Sigmoid colon (tissue), 4 donors: ENCODE measurements at regions not wholly inside any gene's neighbourhood (a gene's known extent, or its start where the extent isn't known, plus 50 kb on each side); places are given as distances from the start of the nearest gene placed in this dataset.

Experiments used
- CTCF ChIP-seq, 4 experiments: fragments of 450-650 bp in 3 of 4; fragments of 200-600 bp in 1 of 4; IDR thresholded peaks; one replicate each; pipeline ENCODE4 v1.5.1; 2016 to 2019; ENCODE audit warnings: antibody characterized with exemption in 4 of 4, mild to moderate bottlenecking in 3 of 4, moderate library complexity in 2 of 4
- EP300 ChIP-seq, 4 donors: sonication (generic); formaldehyde crosslinking; IDR thresholded peaks; one replicate each; pipeline ENCODE4 v1.6.1; 2017; ENCODE audit warnings: antibody characterized with exemption in 4 of 4

- TF ChIP-seq CTCF (IDR thresholded peaks at IDR 0.05) (no peak), EP300 (IDR thresholded peaks at IDR 0.05) (no peak)
Observed at GRCh38 chr2:234142530-234142929, 92.0 kb downstream of the SPP2 start.
